ENCODE measurements at regions not wholly inside any gene's neighbourhood (a gene's known extent, or its start where the extent isn't known, plus 50 kb on each side); places are given as distances from the start of the nearest gene placed in this dataset.

DNA sequence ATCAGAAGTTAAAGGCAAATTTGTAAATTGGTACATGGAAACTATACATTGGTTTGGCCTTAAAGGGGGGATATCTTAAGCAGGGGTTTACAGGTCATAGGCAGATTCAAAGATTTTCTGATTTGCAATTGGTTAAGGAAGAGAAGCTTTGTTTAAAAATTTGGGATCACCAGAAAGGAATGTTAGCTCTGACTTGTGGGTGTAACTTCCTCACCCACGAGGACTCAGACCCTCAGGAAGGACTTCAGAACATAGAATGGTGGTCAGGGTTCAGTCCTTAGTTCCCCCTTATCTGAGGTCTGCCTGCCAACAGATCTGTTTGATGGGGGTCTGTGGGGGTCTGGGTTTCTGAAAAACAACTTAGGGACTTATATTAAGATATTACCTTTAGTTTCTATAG lies 427.4 kb upstream of the DIPK2B start:
- no peak overlapping the region for H3K27ac ChIP-seq (ENCODE audit: low read length)
- H3K4me2 ChIP-seq (ENCODE audit: insufficient read depth, low read length): no peak overlapping the region
- TF ChIP-seq EZH2 (IDR thresholded peaks at IDR 0.05; ENCODE audit: borderline replicate concordance, low read depth, low read length, severe bottlenecking): no peak
- TF ChIP-seq, protein P1, sequence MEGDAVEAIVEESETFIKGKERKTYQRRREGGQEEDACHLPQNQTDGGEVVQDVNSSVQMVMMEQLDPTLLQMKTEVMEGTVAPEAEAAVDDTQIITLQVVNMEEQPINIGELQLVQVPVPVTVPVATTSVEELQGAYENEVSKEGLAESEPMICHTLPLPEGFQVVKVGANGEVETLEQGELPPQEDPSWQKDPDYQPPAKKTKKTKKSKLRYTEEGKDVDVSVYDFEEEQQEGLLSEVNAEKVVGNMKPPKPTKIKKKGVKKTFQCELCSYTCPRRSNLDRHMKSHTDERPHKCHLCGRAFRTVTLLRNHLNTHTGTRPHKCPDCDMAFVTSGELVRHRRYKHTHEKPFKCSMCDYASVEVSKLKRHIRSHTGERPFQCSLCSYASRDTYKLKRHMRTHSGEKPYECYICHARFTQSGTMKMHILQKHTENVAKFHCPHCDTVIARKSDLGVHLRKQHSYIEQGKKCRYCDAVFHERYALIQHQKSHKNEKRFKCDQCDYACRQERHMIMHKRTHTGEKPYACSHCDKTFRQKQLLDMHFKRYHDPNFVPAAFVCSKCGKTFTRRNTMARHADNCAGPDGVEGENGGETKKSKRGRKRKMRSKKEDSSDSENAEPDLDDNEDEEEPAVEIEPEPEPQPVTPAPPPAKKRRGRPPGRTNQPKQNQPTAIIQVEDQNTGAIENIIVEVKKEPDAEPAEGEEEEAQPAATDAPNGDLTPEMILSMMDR (IDR thresholded peaks at IDR 0.05; ENCODE audit: borderline replicate concordance, extremely low read depth, low read length, poor library complexity, severe bottlenecking): no peak

DNA sequence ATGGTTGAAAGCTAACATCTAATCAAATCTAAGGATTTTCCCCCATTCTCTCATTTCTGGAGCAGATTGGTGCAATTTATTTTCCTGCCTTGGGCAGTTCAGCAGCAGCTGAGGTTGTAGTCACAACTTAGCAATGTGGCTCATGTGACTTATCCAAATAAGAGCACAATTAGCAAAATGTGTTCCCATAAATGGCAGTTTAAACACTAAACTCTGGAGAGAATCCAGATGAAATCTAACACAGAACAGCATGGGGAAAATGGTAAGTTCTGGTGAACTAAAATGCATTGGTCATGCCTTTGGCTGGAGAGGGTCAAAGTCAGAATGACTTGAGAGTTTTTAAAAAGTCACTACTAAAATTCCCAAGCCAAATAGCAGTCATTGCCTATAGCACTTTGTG lies 422.6 kb upstream of the DIPK2B start:
- H3K4me1 ChIP-seq (ENCODE audit: insufficient read depth, low read length): no peaks in the 10 kb centered on the region
- no peaks in the 10 kb centered on the region for H4K20me1 ChIP-seq (ENCODE audit: insufficient read depth, low read length)
- no peak for ATAC-seq (ENCODE audit: insufficient read depth, low read depth)
- no peaks in the 10 kb centered on the region for H3K36me3 ChIP-seq (ENCODE audit: insufficient read depth, low read length)
- no peak overlapping the region for H3K9ac ChIP-seq (ENCODE audit: low read depth, low read length)
- H2AFZ ChIP-seq (ENCODE audit: low read depth, low read length): no peak overlapping the region
- no peak overlapping the region for H3K4me2 ChIP-seq (ENCODE audit: insufficient read depth, low read length)
- no peaks in the 10 kb centered on the region for H3K9me3 ChIP-seq (ENCODE audit: insufficient read depth, low read length, severe bottlenecking)
- H3K27me3 ChIP-seq (ENCODE audit: insufficient read depth, low read length, poor library complexity): no peaks in the 10 kb centered on the region
- no peak for DNase-seq
- no peak overlapping the region for H3K4me3 ChIP-seq (ENCODE audit: low read depth in 1 of 2, low read length in 2 of 2)
- no peaks in the 10 kb centered on the region for H3K79me2 ChIP-seq (ENCODE audit: insufficient read depth, low read length)
- H3K27ac ChIP-seq (ENCODE audit: low read length): no peak overlapping the region
- TF ChIP-seq, protein P1 (IDR thresholded peaks at IDR 0.05; ENCODE audit: borderline replicate concordance, extremely low read depth, low read length, poor library complexity, severe bottlenecking): no peak
- TF ChIP-seq EZH2 (IDR thresholded peaks at IDR 0.05; ENCODE audit: borderline replicate concordance, low read depth, low read length, severe bottlenecking): no peak

More for the DNA sequence above, 427.4 kb upstream of the DIPK2B start:
- ATAC-seq (ENCODE audit: insufficient read depth, low read depth) (no peak), DNase-seq (no peak)
- no peaks in the 10 kb centered on the region for H3K36me3 ChIP-seq (ENCODE audit: insufficient read depth, low read length)
- no peaks in the 10 kb centered on the region for H3K9me3 ChIP-seq (ENCODE audit: insufficient read depth, low read length, severe bottlenecking)
- H3K27me3 ChIP-seq (ENCODE audit: insufficient read depth, low read length, poor library complexity): no peaks in the 10 kb centered on the region
- no peaks in the 10 kb centered on the region for H4K20me1 ChIP-seq (ENCODE audit: insufficient read depth, low read length)
- H3K9ac ChIP-seq (ENCODE audit: low read depth, low read length): no peak overlapping the region
- no peak overlapping the region for H3K4me3 ChIP-seq (ENCODE audit: low read depth in 1 of 2, low read length in 2 of 2)
- no peak overlapping the region for H2AFZ ChIP-seq (ENCODE audit: low read depth, low read length)
- no peaks in the 10 kb centered on the region for H3K4me1 ChIP-seq (ENCODE audit: insufficient read depth, low read length)
- no peaks in the 10 kb centered on the region for H3K79me2 ChIP-seq (ENCODE audit: insufficient read depth, low read length)

DNA sequence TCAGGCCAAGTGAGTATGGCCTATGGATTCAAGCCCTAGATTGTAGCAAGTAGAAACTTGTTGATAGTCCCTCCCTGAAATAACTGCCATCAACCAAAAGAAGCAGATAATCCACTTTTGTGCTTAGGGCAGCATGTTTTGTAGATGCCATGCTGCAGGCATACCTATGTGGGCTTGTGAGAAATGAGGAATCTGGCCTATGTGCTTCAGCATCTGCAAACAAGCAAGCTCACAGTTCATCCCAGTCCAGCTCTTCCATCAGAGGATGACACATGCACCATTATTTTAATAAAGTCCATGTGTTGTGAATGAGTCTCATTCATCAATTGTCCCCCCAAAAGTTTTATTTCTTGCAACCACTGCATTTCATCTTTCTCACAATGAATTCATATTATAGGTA lies 421.9 kb upstream of the DIPK2B start:
- Histone ChIP-seq H3K36me3 (ENCODE audit: insufficient read depth, low read length) (no peaks in the 10 kb centered on the region), H3K4me3 (ENCODE audit: low read depth in 1 of 2, low read length in 2 of 2) (no peak overlapping the region), H3K79me2 (ENCODE audit: insufficient read depth, low read length) (no peaks in the 10 kb centered on the region), H4K20me1 (ENCODE audit: insufficient read depth, low read length) (no peaks in the 10 kb centered on the region), H3K4me2 (ENCODE audit: insufficient read depth, low read length) (no peak overlapping the region), H2AFZ (ENCODE audit: low read depth, low read length) (no peak overlapping the region), H3K9ac (ENCODE audit: low read depth, low read length) (no peak overlapping the region), H3K9me3 (ENCODE audit: insufficient read depth, low read length, severe bottlenecking) (no peaks in the 10 kb centered on the region), H3K27me3 (ENCODE audit: insufficient read depth, low read length, poor library complexity) (no peaks in the 10 kb centered on the region), H3K27ac (ENCODE audit: low read length) (no peak overlapping the region), H3K4me1 (ENCODE audit: insufficient read depth, low read length) (no peaks in the 10 kb centered on the region)
- ATAC-seq (ENCODE audit: insufficient read depth, low read depth) (no peak), DNase-seq (no peak)
- no peak for TF ChIP-seq EZH2 (IDR thresholded peaks at IDR 0.05; ENCODE audit: borderline replicate concordance, low read depth, low read length, severe bottlenecking)
- TF ChIP-seq, protein P1 (IDR thresholded peaks at IDR 0.05; ENCODE audit: borderline replicate concordance, extremely low read depth, low read length, poor library complexity, severe bottlenecking): no peak

DNA sequence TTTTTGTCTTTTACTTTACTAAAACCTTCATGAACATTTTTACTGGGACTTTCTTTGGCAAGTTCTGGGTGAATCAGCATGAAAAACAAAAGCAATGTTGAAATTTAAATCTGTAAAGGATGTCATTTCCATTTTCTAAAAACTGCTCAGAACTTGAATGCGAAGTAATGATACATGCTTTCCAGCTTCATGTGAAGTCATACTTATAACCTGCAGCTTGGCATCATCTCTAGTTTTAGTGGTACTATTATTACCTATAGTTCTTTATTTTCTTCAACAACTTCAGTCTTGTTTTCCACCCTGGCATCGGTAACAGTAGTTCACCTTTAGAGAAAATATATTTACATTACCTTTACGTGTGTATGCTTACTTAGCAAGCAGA lies 421.4 kb upstream of the DIPK2B start:
- no peak overlapping the region for H3K9ac ChIP-seq (ENCODE audit: low read depth, low read length)
- no peaks in the 10 kb centered on the region for H3K4me1 ChIP-seq (ENCODE audit: insufficient read depth, low read length)
- no peak overlapping the region for H2AFZ ChIP-seq (ENCODE audit: low read depth, low read length)
- DNase-seq (no peak), ATAC-seq (ENCODE audit: insufficient read depth, low read depth) (no peak)
- no peak overlapping the region for H3K4me2 ChIP-seq (ENCODE audit: insufficient read depth, low read length)
- H3K79me2 ChIP-seq (ENCODE audit: insufficient read depth, low read length): no peaks in the 10 kb centered on the region
- TF ChIP-seq EZH2 (IDR thresholded peaks at IDR 0.05; ENCODE audit: borderline replicate concordance, low read depth, low read length, severe bottlenecking): no peak
- TF ChIP-seq, protein P1 (IDR thresholded peaks at IDR 0.05; ENCODE audit: borderline replicate concordance, extremely low read depth, low read length, poor library complexity, severe bottlenecking): no peak
- H3K27ac ChIP-seq (ENCODE audit: low read length): no peak overlapping the region
- H3K27me3 ChIP-seq (ENCODE audit: insufficient read depth, low read length, poor library complexity): no peaks in the 10 kb centered on the region
- no peaks in the 10 kb centered on the region for H4K20me1 ChIP-seq (ENCODE audit: insufficient read depth, low read length)
- H3K4me3 ChIP-seq (ENCODE audit: low read depth in 1 of 2, low read length in 2 of 2): no peak overlapping the region
- no peaks in the 10 kb centered on the region for H3K9me3 ChIP-seq (ENCODE audit: insufficient read depth, low read length, severe bottlenecking)
- H3K36me3 ChIP-seq (ENCODE audit: insufficient read depth, low read length): no peaks in the 10 kb centered on the region
